ENCODE measurements at regions not wholly inside any gene's neighbourhood (a gene's known extent, or its start where the extent isn't known, plus 50 kb on each side); places are given as distances from the start of the nearest gene placed in this dataset.

DNA sequence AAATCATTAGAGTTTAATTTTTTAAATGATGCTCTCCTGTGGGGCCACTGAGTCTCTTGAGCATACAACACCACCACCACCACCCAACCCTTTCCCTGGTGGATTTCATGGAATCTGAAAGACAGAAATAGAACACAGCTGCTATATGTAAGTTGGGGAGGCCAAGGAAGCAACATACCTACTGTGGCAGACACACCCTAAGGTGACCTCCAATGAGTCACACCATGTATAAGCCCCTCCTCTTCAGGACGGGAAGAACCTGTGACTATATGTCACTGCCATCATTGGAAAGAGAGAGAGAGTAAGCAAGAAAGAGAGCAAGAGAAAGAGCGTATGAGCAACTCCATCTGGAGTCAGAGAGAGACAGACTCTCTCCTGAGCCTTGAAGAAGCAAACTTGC is 172.4 kb upstream of the NFE2L3 start:
- no peak for FAIRE-seq
- peaks cover 4% of the 10 kb centered on the region for H3K9me3 Mint-ChIP-seq (ENCODE audit: unreplicated experiment)
- no peak overlapping the region for H3K27ac ChIP-seq (ENCODE audit: low read depth, low read length)

DNA sequence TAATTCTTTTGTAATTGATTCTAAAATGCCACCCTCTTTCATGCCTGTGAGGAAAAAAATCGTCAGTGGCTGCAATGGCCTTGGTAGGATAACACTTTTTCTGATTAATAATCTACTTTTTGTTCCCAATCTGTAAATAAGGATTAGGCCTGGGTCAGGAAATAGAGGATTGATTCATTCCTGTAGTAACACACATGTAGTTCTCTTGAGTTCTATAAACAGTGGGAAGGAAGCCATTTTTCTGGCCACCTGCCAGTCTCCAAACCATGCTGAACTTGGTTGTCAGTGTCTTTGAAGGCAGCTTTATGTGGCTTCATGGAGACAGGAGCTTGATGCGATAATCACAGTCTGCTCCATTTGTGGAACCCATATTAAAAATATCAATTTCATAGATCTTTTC is 169.3 kb upstream of the NFE2L3 start:
- Mint-ChIP-seq H3K36me3 (ENCODE audit: low read depth, unreplicated experiment) (peaks cover 2% of the 10 kb centered on the region), H3K27me3 (ENCODE audit: low read depth, unreplicated experiment) (peaks cover 5% of the 10 kb centered on the region), H3K27ac (ENCODE audit: unreplicated experiment) (no peak overlapping the region), H3K9me3 (ENCODE audit: unreplicated experiment) (peaks cover 4% of the 10 kb centered on the region), H3K4me1 (ENCODE audit: low read depth, unreplicated experiment) (no peaks in the 10 kb centered on the region), H3K4me3 (ENCODE audit: unreplicated experiment) (no peak overlapping the region)
- no peaks in the 10 kb centered on the region for H3K4me1 ChIP-seq (ENCODE audit: insufficient read depth, low read length)
- no peaks in the 10 kb centered on the region for H3K36me3 ChIP-seq (ENCODE audit: insufficient read depth, low read length)
- DNase-seq (ENCODE audit: low read depth) (no peak), FAIRE-seq (no peak)
- no peak overlapping the region for H2AFZ ChIP-seq (ENCODE audit: low read depth, low read length)
- no peaks in the 10 kb centered on the region for H3K9me3 ChIP-seq (ENCODE audit: insufficient read depth, low read depth, low read length)
- TF ChIP-seq, protein P1, sequence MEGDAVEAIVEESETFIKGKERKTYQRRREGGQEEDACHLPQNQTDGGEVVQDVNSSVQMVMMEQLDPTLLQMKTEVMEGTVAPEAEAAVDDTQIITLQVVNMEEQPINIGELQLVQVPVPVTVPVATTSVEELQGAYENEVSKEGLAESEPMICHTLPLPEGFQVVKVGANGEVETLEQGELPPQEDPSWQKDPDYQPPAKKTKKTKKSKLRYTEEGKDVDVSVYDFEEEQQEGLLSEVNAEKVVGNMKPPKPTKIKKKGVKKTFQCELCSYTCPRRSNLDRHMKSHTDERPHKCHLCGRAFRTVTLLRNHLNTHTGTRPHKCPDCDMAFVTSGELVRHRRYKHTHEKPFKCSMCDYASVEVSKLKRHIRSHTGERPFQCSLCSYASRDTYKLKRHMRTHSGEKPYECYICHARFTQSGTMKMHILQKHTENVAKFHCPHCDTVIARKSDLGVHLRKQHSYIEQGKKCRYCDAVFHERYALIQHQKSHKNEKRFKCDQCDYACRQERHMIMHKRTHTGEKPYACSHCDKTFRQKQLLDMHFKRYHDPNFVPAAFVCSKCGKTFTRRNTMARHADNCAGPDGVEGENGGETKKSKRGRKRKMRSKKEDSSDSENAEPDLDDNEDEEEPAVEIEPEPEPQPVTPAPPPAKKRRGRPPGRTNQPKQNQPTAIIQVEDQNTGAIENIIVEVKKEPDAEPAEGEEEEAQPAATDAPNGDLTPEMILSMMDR (IDR thresholded peaks at IDR 0.05; ENCODE audit: insufficient read depth, low read depth, low read length): no peak
- TF ChIP-seq EZH2 (IDR thresholded peaks at IDR 0.05; ENCODE audit: insufficient read depth, low read length): no peak
- no peak overlapping the region for H3K27ac ChIP-seq (ENCODE audit: low read depth, low read length)
- H3K9ac ChIP-seq (ENCODE audit: low read length): no peak overlapping the region
- H3K4me3 ChIP-seq (ENCODE audit: insufficient read depth, low read depth, low read length): no peak overlapping the region
- H3K4me2 ChIP-seq (ENCODE audit: low read length): no peak overlapping the region
- no peaks in the 10 kb centered on the region for H3K27me3 ChIP-seq (ENCODE audit: insufficient read depth, low read length)
- H4K20me1 ChIP-seq (ENCODE audit: insufficient read depth, low read length): no peaks in the 10 kb centered on the region
- H3K79me2 ChIP-seq (ENCODE audit: insufficient read depth, low read length): no peaks in the 10 kb centered on the region

More for the DNA sequence above, 172.4 kb upstream of the NFE2L3 start:
- Histone ChIP-seq H3K9me3 (ENCODE audit: insufficient read depth, low read depth, low read length) (peaks cover 3% of the 10 kb centered on the region), H3K4me1 (ENCODE audit: insufficient read depth, low read length) (no peaks in the 10 kb centered on the region), H3K9ac (ENCODE audit: low read length) (no peak overlapping the region), H3K79me2 (ENCODE audit: insufficient read depth, low read length) (no peaks in the 10 kb centered on the region), H4K20me1 (ENCODE audit: insufficient read depth, low read length) (no peaks in the 10 kb centered on the region), H3K4me3 (ENCODE audit: insufficient read depth, low read depth, low read length) (no peak overlapping the region), H3K4me2 (ENCODE audit: low read length) (no peak overlapping the region), H3K36me3 (ENCODE audit: insufficient read depth, low read length) (no peaks in the 10 kb centered on the region), H2AFZ (ENCODE audit: low read depth, low read length) (no peak overlapping the region), H3K27me3 (ENCODE audit: insufficient read depth, low read length) (no peaks in the 10 kb centered on the region)
- Mint-ChIP-seq H3K27ac (ENCODE audit: unreplicated experiment) (no peak overlapping the region), H3K27me3 (ENCODE audit: low read depth, unreplicated experiment) (peaks cover 2% of the 10 kb centered on the region), H3K4me1 (ENCODE audit: low read depth, unreplicated experiment) (no peaks in the 10 kb centered on the region), H3K4me3 (ENCODE audit: unreplicated experiment) (no peak overlapping the region), H3K36me3 (ENCODE audit: low read depth, unreplicated experiment) (peaks cover 2% of the 10 kb centered on the region)
- TF ChIP-seq, protein P1 (IDR thresholded peaks at IDR 0.05; ENCODE audit: insufficient read depth, low read depth, low read length): no peak
- no peak for TF ChIP-seq EZH2 (IDR thresholded peaks at IDR 0.05; ENCODE audit: insufficient read depth, low read length)
- DNase-seq (ENCODE audit: low read depth): no peak

DNA sequence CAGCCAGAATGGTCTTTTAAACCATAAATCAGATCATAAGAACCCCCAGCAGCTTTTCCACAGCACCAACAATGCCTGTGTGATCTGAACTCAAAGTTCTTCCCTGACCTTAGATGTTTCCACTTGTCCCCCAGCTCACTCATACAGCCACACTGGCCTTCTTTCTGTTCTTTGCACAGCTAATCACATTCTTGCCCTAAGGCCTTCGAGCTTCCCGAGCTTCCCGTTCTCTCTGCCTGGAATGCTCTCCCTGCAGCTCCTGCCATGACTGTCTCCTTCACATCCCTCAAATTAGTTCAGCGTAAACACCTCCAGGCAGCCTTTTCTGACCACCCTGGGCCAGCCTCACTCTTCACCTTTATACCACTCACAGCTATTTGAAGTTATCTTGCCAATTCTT is 166.8 kb upstream of the NFE2L3 start:
- H3K27ac Mint-ChIP-seq (ENCODE audit: unreplicated experiment): no peak overlapping the region
- H3K9me3 Mint-ChIP-seq (ENCODE audit: unreplicated experiment): peaks cover 4% of the 10 kb centered on the region
- no peak for DNase-seq (ENCODE audit: low read depth)
- Histone ChIP-seq H3K9me3 (ENCODE audit: insufficient read depth, low read depth, low read length) (no peaks in the 10 kb centered on the region), H4K20me1 (ENCODE audit: insufficient read depth, low read length) (no peaks in the 10 kb centered on the region), H3K36me3 (ENCODE audit: insufficient read depth, low read length) (no peaks in the 10 kb centered on the region), H2AFZ (ENCODE audit: low read depth, low read length) (no peak overlapping the region), H3K9ac (ENCODE audit: low read length) (no peak overlapping the region), H3K4me3 (ENCODE audit: insufficient read depth, low read depth, low read length) (no peak overlapping the region), H3K79me2 (ENCODE audit: insufficient read depth, low read length) (no peaks in the 10 kb centered on the region), H3K4me1 (ENCODE audit: insufficient read depth, low read length) (no peaks in the 10 kb centered on the region), H3K4me2 (ENCODE audit: low read length) (no peak overlapping the region), H3K27me3 (ENCODE audit: insufficient read depth, low read length) (no peaks in the 10 kb centered on the region), H3K27ac (ENCODE audit: low read depth, low read length) (no peak overlapping the region)
- H3K27me3 Mint-ChIP-seq (ENCODE audit: low read depth, unreplicated experiment): peaks cover 5% of the 10 kb centered on the region
- no peak overlapping the region for H3K4me3 Mint-ChIP-seq (ENCODE audit: unreplicated experiment)
- peaks cover 2% of the 10 kb centered on the region for H3K36me3 Mint-ChIP-seq (ENCODE audit: low read depth, unreplicated experiment)
- no peaks in the 10 kb centered on the region for H3K4me1 Mint-ChIP-seq (ENCODE audit: low read depth, unreplicated experiment)
- FAIRE-seq: no peak
- TF ChIP-seq, protein P1 (IDR thresholded peaks at IDR 0.05; ENCODE audit: insufficient read depth, low read depth, low read length): no peak
- TF ChIP-seq EZH2 (IDR thresholded peaks at IDR 0.05; ENCODE audit: insufficient read depth, low read length): no peak

All from astrocyte (in vitro differentiated cells and primary cell).